ENCODE measurements at regions not wholly inside any gene's neighbourhood (a gene's known extent, or its start where the extent isn't known, plus 50 kb on each side); places are given as distances from the start of the nearest gene placed in this dataset.

- H3K36me3 ChIP-seq: no peaks in the 10 kb centered on the region
- DNase-seq (no peak), ATAC-seq (no peak)
- H3K4me1 ChIP-seq: no peaks in the 10 kb centered on the region
- no peaks in the 10 kb centered on the region for H3K9me3 ChIP-seq
- H3K4me3 ChIP-seq: no peak overlapping the region
- no peak for TF ChIP-seq POLR2A (IDR thresholded peaks at IDR 0.05)
- TF ChIP-seq CTCF (IDR thresholded peaks at IDR 0.05): no peak
- peaks cover 0 to 24% (median 2%) of the 10 kb centered on the region in 9 donors for H3K27me3 ChIP-seq
- 80 to 95% (median 88%) methylated on average over 5 of the region's 5 CpGs for WGBS, 4 donors
- no peak overlapping the region for H3K27ac ChIP-seq
- intact Hi-C loops (cut with DNase I): loop anchor here in 1 of 10 donors (5.0 kb wide), 1 partner anchor 100 kb away; no protein-coding TSS in a partner anchor
Measured at GRCh38 chr11:120022617-120023016, 115.3 kb downstream of the TRIM29 start.

DNA sequence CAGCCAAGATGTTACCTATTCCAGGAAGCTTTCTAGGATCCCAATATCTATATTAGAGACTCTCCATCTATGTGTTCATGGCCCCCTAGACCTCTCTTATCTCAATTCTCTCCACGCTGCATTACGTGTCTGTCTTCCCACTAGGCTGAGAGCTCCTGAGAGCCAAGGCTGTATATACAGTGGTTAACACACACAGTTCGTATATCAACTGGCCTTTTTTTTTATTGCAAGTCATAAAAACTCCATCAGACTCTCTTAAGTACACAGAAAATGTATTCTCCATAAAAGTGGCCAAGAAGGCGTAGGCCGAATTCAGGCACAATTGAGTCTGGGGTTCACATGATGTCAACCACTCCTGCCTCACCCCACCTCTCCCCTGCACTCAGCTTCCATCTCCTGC is 115.9 kb downstream of the TRIM29 start:
- Histone ChIP-seq H3K36me3 (no peaks in the 10 kb centered on the region), H3K9me3 (no peaks in the 10 kb centered on the region), H3K27me3 (peaks cover 0 to 23% (median 2%) of the 10 kb centered on the region in 9 donors), H3K4me3 (no peak overlapping the region), H3K27ac (no peak overlapping the region), H3K4me1 (no peaks in the 10 kb centered on the region)
- intact Hi-C loops (cut with DNase I): loop anchor here in 1 of 10 donors (5.0 kb wide), 1 partner anchor 100 kb away; no protein-coding TSS in a partner anchor
- ATAC-seq (no peak), DNase-seq (no peak)
- TF ChIP-seq CTCF (IDR thresholded peaks at IDR 0.05) (no peak), POLR2A (IDR thresholded peaks at IDR 0.05) (no peak)
- 87 to 91% (median 90%) methylated on average over 5 of the region's 5 CpGs for WGBS, 4 donors

DNA sequence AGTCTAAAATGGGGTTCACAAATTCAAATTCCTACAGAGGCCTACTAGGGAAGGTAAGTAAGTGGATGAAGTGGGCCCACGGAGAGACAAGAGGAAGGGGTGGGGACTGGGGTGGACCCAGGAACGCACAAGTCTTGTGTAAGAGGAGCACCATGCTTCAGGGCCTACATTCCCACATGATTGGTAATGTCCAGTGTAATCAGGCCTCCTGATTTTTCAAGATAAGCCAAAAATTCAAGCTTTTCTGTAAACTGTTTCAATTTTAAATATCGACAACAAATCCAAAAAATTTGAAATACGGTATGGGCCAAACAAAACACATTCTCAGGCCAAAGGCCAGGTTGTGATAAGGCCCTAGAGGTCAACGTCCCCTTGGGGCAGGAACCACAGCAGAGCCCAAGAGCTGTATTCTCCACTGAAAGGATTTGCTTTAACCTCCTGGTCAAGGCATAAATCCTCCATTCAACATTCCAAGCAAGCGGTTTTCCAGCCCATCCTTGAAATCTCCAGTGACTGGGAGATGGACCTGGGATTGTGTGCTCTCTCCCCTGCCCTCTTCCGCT is 116.4 kb downstream of the TRIM29 start:
- H3K27me3 ChIP-seq: peaks cover 0 to 25% (median 2%) of the 10 kb centered on the region in 9 donors
- intact Hi-C loops (cut with DNase I): loop anchor here in 1 of 10 donors (5.0 kb wide), 1 partner anchor 101 kb away; no protein-coding TSS in a partner anchor
- TF ChIP-seq POLR2A (IDR thresholded peaks at IDR 0.05) (no peak), CTCF (IDR thresholded peaks at IDR 0.05) (no peak)

DNA sequence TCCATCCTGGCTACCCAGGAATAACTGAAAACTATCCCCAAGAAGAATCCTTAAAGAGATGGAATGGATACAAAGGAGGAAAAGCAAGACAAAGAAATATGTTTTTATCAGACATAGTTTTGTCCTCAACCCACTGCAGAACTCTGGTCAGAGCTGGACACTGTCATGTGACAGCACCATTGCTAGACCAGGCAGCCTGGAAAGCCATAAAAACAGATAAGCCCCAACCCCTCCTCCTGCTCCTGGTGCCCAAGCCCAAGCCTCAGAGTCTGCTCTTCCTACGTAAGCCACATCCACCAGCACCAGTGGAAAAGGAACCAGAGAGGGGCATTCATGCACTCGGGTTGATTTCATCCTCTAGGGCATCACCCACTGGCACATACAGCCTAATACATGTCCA is 116.9 kb downstream of the TRIM29 start:
- peaks cover 0 to 29% (median 5%) of the 10 kb centered on the region in 9 donors for H3K27me3 ChIP-seq
- no peaks in the 10 kb centered on the region for H3K9me3 ChIP-seq
- 62 to 88% (median 74%) methylated on average over 2 of the region's 2 CpGs for WGBS, 4 donors
- DNase-seq: no peak
- TF ChIP-seq POLR2A (IDR thresholded peaks at IDR 0.05) (no peak), CTCF (IDR thresholded peaks at IDR 0.05) (no peak)
- intact Hi-C loops (cut with DNase I): loop anchor here in 1 of 10 donors (5.0 kb wide), 1 partner anchor 101 kb away; no protein-coding TSS in a partner anchor
- no peaks in the 10 kb centered on the region for H3K4me1 ChIP-seq
- H3K36me3 ChIP-seq: no peaks in the 10 kb centered on the region
- H3K4me3 ChIP-seq: no peak overlapping the region
- no peak overlapping the region for H3K27ac ChIP-seq
- no peak for ATAC-seq

More for the DNA sequence above, 116.4 kb downstream of the TRIM29 start:
- Histone ChIP-seq H3K27ac (no peak overlapping the region), H3K4me3 (no peak overlapping the region), H3K9me3 (no peaks in the 10 kb centered on the region), H3K4me1 (no peaks in the 10 kb centered on the region), H3K36me3 (no peaks in the 10 kb centered on the region)
- WGBS, 4 donors: 78 to 93% (median 89%) methylated on average over 7 of the region's 7 CpGs
- ATAC-seq (no peak), DNase-seq (no peak)
